SW 1271 (cell line): ENCODE measurements at regions not wholly inside any gene's neighbourhood (a gene's known extent, or its start where the extent isn't known, plus 50 kb on each side); places are given as distances from the start of the nearest gene placed in this dataset.
A peak's percentile ranks its signal among the peaks of the same experiment; 100 is the strongest.
"Not testable (repeated sequence)": the region's sequence is repeated elsewhere in the genome, so short reads cannot be mapped to it uniquely, and the experiment has no call there.

Source experiments
- DNase-seq, 2 experiments: peaks; one replicate each; lab custom pipeline; 2025; lab: John Stamatoyannopoulos, UW

DNA sequence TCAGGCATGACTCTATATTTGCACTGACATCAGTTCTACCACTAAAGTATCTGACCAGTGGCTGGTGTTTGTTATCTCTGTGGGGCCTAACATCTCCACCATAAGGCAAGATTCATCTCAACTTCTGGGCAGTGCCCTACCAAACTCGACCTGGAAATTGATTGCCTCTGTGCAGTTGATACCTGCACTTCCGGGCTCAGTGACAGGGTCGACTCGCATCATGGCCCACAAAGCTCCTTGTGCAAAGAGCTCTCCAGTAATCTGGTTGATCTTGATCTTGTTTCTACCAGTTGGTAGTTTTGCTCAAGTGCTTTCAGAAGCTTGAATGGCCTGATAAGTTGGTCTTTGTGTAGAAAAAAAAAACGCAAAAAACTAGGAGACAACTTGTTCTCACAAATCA, 501.1 kb upstream of the JAG1 start:
- DNase-seq = no peak

DNA sequence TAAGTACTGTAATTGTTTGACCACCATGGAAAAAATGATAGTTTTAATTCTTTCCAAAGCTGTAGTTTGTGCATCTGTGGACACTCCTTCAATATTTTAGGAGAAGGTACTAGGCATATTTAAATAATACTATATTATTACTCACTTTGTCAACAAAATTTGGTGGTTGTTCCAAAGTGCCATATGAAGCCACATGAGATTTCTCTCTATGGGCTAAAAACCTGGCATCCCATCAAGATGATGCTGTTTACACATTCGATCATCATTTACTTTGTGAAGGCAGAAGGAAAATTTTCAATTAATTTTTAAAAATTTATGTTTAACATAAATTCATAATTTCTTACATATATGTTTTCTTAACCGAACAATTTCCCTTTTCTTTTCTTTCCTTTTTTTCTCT, 502.6 kb upstream of the JAG1 start:
- no peak for DNase-seq

DNA sequence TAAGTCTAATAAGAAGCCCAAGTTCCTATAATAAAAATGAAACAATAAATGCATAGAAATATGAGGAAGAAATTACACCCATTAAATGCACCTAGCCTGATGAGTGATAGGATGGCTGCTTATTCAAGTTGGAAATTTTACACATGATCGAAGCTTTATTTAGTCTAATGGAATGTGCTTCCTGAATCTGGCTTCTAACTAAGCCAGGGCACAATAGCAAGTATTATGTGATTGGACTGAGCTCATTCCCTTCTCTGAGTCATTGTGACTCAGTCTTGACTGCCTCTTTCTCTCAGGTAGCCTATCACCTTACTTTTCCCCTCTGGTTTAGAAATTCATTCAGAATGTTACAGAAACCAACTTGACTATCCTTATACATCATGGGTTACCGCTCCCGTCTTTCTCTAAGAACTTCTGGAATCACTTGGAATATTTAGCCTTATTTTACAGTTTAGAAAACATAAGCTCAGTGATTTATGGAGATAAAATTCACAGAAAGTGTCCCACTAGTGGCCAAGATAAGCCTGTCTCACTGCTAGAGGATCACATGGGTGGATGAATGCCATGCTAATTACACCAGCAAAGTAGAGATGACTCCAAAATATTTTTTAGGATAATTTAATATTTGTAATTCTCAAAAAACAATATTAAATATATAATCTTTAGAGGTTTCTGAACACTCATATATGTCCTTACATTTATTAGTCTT, 505.3 kb upstream of the JAG1 start:
- DNase-seq = peak; percentile 29 to 74

DNA sequence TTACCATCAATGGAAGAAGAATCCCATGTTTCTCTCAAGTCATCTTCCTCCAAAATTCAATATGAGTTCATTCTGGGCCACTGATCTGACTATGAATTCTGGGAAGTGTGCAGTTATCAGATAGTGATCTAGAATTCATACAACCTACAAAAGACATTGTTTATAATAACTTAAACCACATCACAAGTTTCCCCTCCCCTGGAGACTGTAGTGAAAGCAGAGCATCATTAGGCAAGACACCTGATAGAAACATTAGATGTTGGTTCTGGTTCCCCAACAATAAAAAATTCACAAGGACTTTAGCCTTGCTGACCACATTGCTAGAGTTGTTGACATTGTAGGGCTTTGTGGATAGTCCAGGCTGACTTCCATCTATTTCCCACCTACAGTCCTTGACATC, 506.4 kb upstream of the JAG1 start:
- DNase-seq = no peak

DNA sequence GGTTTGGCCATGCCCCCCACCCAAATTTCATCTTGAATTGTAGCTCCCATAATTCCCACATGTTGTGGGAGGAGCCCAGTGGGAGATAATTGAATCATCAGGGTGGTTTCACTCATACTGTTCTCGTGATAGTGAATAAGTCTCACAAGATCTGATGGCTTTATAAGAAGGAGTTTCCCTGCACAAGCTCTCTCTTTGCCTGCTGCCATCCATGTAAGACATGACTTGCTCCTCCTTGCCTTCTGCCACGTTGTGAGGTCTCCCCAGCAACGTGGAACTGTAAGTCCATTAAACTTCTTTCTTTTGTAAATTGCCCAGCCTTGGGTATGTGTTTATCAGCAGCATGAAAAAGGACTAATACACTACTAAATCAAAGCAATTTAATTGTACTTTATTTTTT, 507.3 kb upstream of the JAG1 start:
- not testable (repeated sequence) for DNase-seq

DNA sequence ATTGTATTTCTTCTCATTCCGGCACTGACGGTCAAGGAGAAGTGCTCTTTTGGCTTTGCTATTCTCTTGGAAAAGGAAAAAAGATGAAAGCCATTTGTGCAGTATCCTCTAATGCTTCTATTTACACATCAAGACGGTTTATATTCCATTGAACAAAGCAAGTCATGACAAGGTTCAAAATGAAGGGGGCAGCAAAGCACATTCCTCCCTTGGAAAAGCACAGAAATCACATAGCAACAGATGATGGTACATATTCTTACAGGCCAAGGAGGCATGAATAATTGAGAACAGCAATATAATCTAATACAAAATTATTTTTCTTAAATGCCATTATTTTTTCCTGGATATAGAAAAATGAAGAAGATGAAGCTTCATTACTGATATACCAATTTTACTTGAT, 508.2 kb upstream of the JAG1 start:
- DNase-seq = no peak

DNA sequence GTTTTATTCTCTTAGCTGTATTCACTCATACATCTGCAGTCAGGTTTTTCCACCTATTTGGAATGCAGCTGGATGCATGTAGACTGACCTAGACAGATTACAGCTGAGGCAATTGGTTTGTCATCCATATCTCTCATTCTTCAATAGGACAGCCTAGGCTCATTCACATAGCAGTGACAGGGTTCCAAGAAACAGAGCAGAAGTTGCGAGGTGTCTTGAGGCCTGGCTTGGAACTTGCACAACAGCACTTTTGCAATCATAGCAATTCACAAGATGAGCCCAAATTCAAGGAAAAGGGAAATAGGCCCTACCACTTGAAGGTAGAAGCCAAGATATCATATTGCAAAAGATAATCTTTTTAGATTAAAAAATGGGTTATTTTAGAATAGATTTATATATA, 508.9 kb upstream of the JAG1 start:
- DNase-seq = no peak

DNA sequence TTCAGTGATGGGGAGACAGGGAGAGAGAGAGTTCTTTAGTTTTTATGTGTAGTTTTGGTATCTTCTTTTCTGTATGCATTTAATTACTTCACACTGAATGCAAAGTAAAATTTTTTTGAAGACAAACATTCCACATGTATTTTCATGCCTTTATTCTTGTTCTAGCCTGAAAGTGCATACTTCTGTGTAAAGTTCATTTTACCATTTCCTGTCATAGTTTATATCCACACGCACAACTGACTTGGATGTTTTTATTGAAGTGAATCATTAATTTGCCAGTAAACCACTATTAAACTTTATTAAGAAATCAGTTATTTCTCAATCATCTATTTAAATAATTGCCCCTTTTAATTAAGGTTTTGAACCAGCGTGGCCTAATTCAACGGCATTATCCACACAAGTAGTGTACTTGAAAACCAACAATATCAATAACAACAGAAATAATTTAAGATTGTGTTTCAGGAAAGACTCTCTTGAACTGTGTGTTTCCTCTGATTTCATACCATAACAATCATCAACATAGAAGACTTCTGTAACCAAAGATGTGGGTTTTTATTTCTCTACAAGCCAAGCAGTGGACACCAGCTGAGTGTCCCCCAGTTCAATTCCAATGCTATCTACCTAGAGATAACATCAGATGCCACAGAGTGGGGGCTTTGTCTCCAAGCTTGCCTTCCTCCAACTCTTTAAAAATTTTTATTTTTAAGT, 512.7 kb upstream of the JAG1 start:
- DNase-seq = no peak

DNA sequence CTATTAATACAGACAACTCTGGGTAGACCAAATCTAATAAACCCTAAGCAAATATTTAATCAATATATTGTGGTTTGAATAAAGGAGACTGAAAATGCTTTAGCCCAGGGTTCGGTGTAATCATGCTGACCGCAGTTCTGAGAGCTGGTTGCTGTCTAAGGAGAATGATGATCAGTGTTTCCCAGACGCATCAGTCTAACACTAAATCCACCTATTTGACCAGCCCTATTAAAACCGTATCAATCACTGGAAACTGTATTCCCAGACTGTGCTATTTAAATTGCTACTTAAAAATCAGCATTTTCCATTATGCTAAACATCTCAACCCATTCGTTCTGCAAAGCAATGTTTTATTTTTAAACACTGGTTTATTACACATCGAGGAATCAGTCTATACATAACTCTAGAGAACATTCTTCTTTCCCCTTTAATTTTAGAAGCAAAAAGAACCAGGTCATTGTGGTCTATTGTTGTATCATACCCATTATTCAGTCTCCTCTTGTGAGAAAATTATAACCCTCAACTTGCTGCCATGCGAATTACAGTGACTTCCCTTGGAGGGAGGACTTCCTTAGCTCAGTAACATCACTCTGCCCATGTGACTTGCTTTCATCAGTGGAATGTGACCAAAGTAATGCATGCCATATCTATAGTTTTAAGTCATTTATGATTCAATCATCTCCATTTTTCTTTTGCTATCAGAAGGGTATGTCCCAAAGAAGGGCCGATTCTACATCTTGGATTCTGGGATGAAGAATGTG, 515.2 kb upstream of the JAG1 start:
- DNase-seq = no peak

DNA sequence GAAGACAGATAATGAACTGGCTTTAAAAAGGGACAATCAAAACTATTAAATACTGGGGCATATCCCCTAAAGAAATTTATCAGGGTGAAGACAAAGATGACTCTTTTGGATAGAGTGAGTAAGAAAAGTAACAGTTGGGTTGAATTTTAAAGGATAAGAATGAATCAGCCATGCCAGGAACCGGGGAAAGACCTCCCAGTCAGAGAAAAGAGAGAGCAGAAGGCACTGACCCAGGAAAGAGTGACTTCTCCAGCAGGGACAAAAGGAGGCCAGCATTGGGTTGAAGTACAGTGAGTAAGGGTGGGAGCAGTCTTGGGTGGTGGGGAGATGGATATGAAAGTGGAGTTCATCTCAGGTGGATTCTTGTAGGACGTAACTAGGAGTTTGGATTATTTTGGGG, 516.9 kb upstream of the JAG1 start:
- no peak for DNase-seq

DNA sequence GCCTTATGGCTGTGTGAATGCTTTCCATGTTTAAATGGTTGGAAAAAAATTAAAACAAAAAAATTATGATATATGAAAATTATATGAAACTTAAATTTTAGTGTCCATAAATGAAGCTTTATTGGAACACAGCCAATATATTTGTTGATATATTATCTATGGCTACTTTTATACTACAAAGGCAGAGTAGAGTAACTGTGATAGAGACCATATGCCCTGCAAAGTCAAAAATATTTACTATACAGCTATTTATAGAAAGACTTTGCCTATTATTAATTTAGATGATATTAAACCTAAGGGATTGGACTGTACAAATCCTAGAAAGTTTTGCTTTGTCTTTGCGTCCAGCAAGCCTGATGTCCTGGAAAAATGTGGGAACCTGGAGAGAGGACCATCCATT, 518.3 kb upstream of the JAG1 start:
- no peak for DNase-seq

DNA sequence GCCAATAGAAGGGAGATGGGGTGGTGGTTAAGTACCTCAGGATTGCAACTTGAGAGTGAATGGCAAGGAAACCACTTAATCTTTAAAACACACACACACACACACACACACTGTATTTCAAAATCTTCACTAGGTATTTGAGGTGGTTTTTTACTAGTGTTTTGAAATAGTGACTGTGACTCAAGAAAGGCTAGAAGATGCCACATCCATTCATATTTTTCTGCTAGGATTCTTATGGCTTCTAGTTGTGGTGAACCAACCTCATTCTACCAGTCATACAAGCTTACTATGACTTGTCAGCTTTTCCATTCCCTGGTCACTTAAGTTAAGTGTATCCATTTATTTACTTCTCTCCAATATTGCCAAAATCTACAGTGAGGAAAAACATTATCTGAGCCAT, 519.4 kb upstream of the JAG1 start:
- DNase-seq = no peak

DNA sequence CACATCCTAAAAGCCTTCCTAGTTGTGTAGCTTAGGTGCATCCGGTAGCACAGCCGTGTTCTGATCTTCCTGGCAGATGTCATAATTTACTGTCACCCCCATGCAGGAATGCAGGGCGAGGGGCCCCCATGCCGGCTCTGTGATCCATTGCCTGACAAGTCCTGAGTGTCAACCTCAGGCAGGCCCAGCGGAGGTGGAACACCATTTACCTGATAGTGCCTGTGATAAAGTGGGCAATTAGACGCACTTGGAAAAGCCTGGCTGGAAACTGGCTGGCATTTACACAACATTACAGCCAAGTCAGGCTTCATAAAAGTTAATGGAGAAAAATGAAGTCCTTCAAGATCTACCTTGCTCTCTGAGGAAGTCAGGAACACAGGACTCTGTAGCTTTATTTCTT, 521.4 kb upstream of the JAG1 start:
- no peak for DNase-seq

DNA sequence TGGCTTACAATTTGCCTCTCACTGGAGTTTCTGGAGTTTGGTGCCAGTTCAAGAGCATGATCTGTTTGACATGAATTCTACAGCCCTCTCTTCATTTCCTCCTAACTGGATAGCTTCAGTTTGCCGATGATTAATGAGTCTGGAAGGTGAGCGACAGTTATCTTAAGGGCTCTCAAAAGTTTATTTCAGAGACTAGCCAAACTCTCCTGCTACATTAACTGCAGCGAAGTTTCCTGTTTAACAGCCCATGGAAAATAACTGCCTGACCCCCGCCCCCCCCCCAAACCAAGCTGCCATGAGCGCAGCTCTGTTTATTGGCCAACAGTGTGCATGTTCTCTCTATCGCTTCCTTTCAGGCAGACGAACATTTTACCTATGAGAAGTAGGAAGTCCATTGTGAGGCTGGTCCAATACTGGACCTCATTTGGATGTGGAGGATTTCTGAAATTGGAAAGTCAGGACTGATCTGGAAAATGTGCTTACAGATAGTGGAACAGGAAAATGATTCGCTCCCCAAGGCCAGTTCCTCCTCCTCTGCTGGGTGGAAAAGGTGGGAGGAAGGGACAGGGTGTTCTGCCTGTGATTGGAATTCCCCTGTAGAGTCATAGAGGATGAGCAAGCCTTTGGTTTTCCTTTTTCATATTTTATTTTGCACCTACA, 522.2 kb upstream of the JAG1 start:
- no peak for DNase-seq

DNA sequence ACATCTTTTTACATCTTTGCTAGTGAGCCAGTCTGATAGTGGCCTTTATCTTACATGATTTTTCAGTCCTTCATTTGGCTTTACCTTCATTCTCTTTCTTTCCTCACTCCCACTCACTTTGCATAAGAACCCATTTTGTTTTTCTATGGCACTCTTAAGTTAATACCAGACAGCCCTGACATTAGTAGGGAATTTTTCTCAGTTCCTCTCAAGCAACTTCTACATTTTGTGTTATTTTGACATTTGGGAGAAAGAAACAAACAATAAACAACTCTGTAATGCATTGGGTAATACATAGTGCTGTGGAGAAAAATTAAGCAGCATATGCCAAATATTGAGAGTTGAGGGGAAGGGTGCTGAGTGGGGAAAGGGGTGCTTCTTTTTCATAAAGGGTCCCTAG, 524.1 kb upstream of the JAG1 start:
- DNase-seq = no peak

DNA sequence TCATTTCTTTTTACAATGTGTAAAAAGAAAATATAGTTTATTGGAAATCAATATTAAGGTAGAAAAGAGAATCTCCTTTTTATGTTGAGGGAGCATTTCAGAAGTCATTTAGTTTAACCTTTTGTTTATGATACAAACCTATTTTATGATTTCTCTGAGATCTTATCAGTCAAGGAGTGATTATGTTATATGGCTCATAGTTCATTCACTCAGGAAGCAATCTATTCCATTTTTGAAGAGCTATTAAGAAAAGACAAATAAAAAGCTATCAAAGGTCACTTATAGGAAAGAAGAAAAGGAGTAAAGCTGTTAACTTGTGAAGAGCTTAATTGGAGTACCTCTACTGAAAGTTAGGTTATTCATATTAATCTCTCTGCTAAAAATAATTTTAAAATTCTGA, 526.6 kb upstream of the JAG1 start:
- no peak for DNase-seq

DNA sequence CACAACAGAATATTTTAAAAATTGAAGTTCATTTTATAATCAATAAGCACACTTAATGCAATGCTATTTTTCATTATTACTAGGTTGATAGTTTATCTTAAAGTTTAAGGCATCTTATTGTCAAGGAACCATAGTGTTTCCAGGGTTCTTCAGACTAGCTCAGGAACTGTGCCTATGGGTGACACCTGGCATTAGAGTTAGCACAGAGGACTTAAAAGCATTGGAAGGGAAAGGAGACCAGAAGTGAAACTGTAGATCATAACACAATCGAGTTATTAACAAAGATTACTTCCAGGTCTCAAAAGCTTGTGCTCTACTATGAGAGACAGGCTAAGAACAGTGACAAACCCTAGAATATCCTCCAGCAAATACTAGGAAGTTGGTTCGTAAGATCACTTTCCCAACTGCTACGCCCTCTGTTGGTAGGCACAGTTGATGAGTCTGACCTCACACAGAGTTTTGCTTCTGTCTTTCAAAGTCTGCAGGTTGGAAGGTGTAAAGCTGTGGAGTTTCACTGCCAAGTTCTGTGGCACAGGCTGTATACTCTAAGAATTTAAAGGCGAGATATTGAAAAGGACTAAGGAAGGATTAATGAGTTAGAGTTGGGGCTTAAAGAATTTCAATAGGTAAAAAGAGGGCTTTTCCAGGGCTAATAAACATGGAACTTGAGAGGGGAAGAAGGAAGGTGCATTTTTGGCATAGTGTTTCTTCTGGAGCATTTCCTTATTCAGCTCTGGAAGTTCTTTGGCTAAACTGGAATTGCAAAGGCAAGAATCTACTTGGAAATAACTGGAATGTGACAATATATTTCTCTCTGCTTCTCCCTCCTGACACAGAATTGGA, 531.3 kb upstream of the JAG1 start:
- DNase-seq = peak; percentile 36 to 77

DNA sequence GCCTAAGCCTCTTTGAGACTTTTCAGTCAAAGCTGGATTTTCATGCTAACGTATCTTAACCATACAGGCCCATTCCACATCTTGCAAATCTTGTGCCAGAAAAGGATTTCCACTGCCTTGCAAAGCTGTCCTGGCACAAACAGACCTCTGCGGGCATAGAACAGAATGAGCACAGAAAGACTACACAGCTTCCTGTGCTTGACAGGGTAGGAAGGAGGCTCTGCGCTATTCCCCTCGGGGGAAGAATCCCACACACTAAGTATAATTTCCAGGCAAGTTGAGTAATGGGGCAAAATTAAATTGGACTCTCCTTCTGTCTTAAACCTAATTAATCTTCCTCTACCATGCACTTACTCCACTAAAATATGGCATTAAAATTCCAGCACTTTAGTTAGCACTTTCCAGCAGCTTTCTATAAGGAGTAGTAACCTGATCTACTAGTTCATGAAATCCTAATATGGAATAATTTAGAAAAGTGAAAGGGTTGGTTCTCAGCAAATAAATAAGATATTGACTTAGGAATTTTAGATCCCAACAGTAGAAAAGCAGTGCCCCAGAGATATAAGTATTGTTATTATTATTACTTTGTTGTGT, 532.1 kb upstream of the JAG1 start:
- no peak for DNase-seq

DNA sequence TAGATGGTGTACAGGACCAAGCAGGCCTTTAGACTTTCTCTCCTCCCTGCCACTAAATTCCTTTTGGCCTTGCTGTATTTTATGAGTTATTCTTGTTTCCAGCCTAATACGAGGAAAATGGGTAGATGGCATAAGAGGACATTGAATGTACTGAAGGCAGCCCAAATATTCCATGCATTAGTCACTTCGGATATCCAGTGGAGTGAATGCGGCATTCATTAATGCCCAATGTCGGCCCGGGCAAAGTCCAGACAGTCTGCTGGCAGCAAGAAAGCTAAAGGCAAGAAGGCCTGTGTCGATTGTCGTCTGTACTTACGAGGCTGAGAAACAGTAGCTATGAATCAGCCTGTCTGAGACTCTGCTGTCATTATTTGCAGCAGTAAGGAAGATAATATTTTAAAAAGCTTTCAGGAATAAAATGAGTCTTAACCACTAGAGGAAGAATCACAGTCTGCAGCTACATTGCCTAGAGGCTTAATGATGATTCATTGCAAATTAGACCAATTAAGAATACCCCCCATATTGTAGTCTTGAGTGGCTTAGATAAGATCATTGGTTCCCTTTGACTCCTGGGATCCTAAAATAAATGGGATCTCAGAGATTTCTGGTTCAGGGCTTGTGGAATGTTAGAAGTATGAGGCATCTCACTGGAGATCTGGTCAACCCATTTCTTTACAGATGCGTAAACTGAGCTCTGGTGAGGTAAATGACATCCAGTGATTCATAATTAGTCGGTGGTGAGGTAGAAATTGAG, 534.1 kb upstream of the JAG1 start:
- no peak for DNase-seq

DNA sequence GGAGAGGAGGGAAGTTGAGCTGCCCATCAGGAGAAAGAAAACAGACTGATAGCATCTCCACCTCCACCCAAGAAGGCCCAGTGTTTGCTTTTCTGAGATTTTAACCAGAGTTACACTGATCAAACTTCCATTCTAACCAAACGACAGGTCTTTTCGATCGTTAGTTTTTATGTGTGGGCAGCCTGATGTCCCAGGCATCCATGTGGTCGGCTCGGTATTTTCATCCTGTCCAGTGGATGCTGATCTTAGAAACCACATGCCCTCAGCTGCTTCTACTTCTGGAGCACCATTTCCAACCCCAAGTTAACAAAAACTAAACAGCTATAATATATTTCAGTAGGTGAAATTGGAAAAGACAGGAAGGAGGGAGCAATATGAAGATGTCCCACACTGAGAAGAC, 536.8 kb upstream of the JAG1 start:
- no peak for DNase-seq

DNA sequence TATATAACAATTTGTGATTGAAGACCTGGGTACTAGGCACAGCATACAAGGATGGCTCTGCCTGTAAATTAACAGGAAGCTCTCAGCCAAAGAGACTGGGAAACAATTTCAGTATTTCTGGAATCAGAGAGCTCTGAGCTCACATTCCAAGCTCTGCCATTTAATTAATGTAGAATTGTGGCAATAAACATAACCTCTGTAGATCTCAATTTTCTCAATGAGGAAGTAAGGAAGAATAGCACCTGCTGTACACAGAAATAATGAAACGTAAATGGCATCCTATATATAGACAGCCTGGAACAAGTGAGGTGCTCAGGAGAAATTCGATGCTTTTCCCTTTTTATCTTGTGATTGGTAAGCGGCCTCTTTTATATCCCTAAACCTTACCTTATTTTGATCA, 538.5 kb upstream of the JAG1 start:
- DNase-seq = no peak
